Sigmoid colon (tissue), 4 donors: ENCODE measurements at regions not wholly inside any gene's neighbourhood (a gene's known extent, or its start where the extent isn't known, plus 50 kb on each side); places are given as distances from the start of the nearest gene placed in this dataset.

Source experiments
- CTCF ChIP-seq, 4 experiments: fragments of 450-650 bp in 3 of 4; fragments of 200-600 bp in 1 of 4; IDR thresholded peaks; one replicate each; pipeline ENCODE4 v1.5.1; 2016 to 2019; ENCODE audit warnings: antibody characterized with exemption in 4 of 4, mild to moderate bottlenecking in 3 of 4, moderate library complexity in 2 of 4
- EP300 ChIP-seq, 4 donors: sonication (generic); formaldehyde crosslinking; IDR thresholded peaks; one replicate each; pipeline ENCODE4 v1.6.1; 2017; ENCODE audit warnings: antibody characterized with exemption in 4 of 4
- POLR2A ChIP-seq, 2 donors: fragments of 450-650 bp; IDR thresholded peaks; one replicate each; pipeline ENCODE4 v1.6.1; 2016; ENCODE audit warnings: antibody characterized with exemption in 2 of 2, mild to moderate bottlenecking in 2 of 2, moderate library complexity in 2 of 2
- POLR2AphosphoS5 ChIP-seq, 4 donors: sonication (generic); formaldehyde crosslinking; IDR thresholded peaks; one replicate each; pipeline ENCODE4 v1.6.1; 2017; ENCODE audit warnings: antibody characterized with exemption in 4 of 4

DNA sequence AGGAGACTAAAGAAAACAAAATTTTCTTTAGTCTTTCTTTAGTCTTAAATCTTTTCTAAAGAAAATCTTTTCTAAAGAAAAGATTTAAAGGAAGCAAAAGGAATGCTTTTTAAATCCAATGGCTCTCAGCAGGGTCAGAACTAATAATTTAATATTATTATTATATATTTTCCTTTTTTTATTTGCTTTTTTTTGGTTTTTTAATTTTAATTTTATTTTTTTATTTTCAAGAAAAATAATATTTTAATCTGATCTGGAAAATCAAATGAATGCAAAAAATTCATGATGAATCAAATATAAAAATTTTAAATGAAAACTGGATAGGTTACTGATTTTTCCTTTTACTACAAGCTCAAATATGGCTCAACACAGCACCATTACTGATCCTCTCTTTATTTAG, 70.7 kb upstream of the HECW1 start:
- TF ChIP-seq CTCF (IDR thresholded peaks at IDR 0.05): no peak
- no peak for TF ChIP-seq POLR2AphosphoS5 (IDR thresholded peaks at IDR 0.05)
- no peak for TF ChIP-seq EP300 (IDR thresholded peaks at IDR 0.05)
- TF ChIP-seq POLR2A (IDR thresholded peaks at IDR 0.05): no peak
